Mesendoderm (in vitro differentiated cells): ENCODE measurements at regions not wholly inside any gene's neighbourhood (a gene's known extent, or its start where the extent isn't known, plus 50 kb on each side); places are given as distances from the start of the nearest gene placed in this dataset.

Experiments used
- DNase-seq: peaks from one replicate; pipeline ENCODE4 v3.0.0; 2013
- H2AK5ac ChIP-seq: 2 replicates; pipeline ENCODE4 v1.6.1; 2013; ENCODE audit warnings: low read length, inconsistent platforms
- H2BK120ac ChIP-seq: 2 replicates; pipeline ENCODE4 v1.6.1; 2013; ENCODE audit warnings: low read depth, mild to moderate bottlenecking, low read length, moderate library complexity, mixed read lengths
- H2BK15ac ChIP-seq: replicated peaks from 2 replicates; pipeline ENCODE4 v1.6.1; 2013; ENCODE audit warnings: low read depth, mild to moderate bottlenecking, moderate library complexity
- H2BK5ac ChIP-seq: 2 replicates; pipeline ENCODE4 v1.6.1; 2013; ENCODE audit warnings: low read length, inconsistent platforms
- H3K18ac ChIP-seq: 2 replicates; pipeline ENCODE4 v1.6.1; 2013; ENCODE audit warnings: mild to moderate bottlenecking, low read length, mixed read lengths
- H3K23ac ChIP-seq: one replicate; pipeline ENCODE4 v1.6.1; 2013; ENCODE audit warnings: low read length
- H3K27ac ChIP-seq: 2 replicates; pipeline ENCODE4 v1.5.1; 2013; ENCODE audit warnings: low read depth, mild to moderate bottlenecking, inconsistent platforms, low read length, moderate library complexity
- H3K27me3 ChIP-seq: 2 replicates; pipeline ENCODE4 v1.6.1; 2013; ENCODE audit warnings: low read length, control low read depth, mild to moderate bottlenecking, inconsistent platforms; ENCODE audit not compliant: insufficient read depth, poor library complexity
- H3K36me3 ChIP-seq: 2 replicates; pipeline ENCODE4 v1.6.1; 2013; ENCODE audit warnings: low read length, inconsistent platforms; ENCODE audit not compliant: control insufficient read depth, insufficient read depth
- H3K4ac ChIP-seq: one replicate; pipeline ENCODE4 v1.6.1; 2013; ENCODE audit warnings: low read depth, mild to moderate bottlenecking, low read length, moderate library complexity
- H3K4me1 ChIP-seq: 2 replicates; pipeline ENCODE4 v1.6.1; 2013; ENCODE audit warnings: low read depth, low read length, inconsistent platforms; ENCODE audit not compliant: control insufficient read depth
- H3K4me2 ChIP-seq: 2 replicates; pipeline ENCODE4 v1.6.1; 2013; ENCODE audit warnings: low read length
- H3K4me3 ChIP-seq: 2 replicates; pipeline ENCODE4 v1.5.1; 2013; ENCODE audit warnings: mild to moderate bottlenecking, low read length
- H3K56ac ChIP-seq: one replicate; pipeline ENCODE4 v1.6.1; 2013; ENCODE audit warnings: low read length
- H3K79me1 ChIP-seq: 2 replicates; pipeline ENCODE4 v1.6.1; 2013; ENCODE audit warnings: low read length, inconsistent platforms
- H3K79me2 ChIP-seq: 2 replicates; pipeline ENCODE4 v1.6.1; 2013; ENCODE audit warnings: mild to moderate bottlenecking, low read length; ENCODE audit not compliant: control insufficient read depth, insufficient read depth
- H3K9ac ChIP-seq: 2 replicates; pipeline ENCODE4 v1.6.1; 2013; ENCODE audit warnings: low read length, inconsistent platforms
- H4K5ac ChIP-seq: one replicate; pipeline ENCODE4 v1.6.1; 2013; ENCODE audit warnings: low read length
- H4K8ac ChIP-seq: one replicate; pipeline ENCODE4 v1.6.1; 2013; ENCODE audit warnings: low read depth, mild to moderate bottlenecking, control low read depth, low read length, moderate library complexity
- WGBS: extraction: QIAGEN DNeasy Blood & Tissue Kit; methylation state at CpG from one replicate; pipeline ENCODE4 v1.1.7; 2013; ENCODE audit warnings: low lambda C conversion rate, missing lambda C conversion rate; ENCODE audit not compliant: insufficient coverage; ENCODE audit errors: extremely low coverage; 5-methylcytosine and 5-hydroxymethylcytosine counted together

DNA sequence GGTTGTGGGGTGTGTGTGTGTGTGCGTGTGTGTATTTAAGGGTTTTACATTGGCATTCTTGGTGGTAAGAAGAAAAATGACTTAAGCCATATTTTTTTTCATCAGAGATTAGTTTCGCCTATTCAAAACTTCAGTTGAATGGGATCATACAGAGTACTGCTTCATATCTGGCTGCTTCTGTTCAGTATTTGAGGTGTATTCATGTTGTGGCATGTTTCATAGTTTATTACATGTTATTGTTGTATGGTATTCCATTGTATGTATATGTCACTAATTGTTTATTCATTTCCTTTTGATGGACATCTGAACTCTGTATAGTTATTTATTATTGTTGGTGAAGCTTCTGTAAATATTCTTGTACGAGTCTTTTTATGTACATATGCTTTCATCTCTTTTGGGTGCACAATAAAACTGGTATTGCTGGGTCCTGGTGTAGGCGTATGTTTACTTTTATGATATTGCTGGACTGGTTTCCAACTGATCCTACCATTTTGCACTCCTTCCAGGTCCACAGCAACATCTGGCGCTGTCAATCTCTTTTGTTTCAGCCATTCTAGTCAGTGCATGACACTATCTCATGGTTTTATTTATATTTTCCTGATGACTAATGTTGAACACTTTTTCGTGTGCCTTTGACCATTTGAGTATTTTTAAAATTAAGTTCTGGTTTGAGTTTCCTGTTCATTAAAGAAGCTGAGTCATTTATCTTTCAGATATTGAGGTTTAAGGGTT lies 77.4 kb upstream of the MAF start:
- Histone ChIP-seq H3K27ac (no peak overlapping the region), H2BK5ac (no peak overlapping the region), H3K18ac (no peak overlapping the region), H2BK15ac (no peak overlapping the region), H3K23ac (no peak overlapping the region), H3K79me2 (no peaks in the 10 kb centered on the region), H2AK5ac (no peak overlapping the region), H3K9ac (no peak overlapping the region), H3K4ac (no peak overlapping the region), H3K4me1 (no peaks in the 10 kb centered on the region), H4K5ac (no peak overlapping the region), H3K4me3 (no peak overlapping the region), H3K56ac (no peak overlapping the region), H3K27me3 (no peaks in the 10 kb centered on the region), H4K8ac (no peak overlapping the region), H2BK120ac (no peak overlapping the region), H3K79me1 (no peaks in the 10 kb centered on the region), H3K4me2 (no peak overlapping the region), H3K36me3 (no peaks in the 10 kb centered on the region)
- WGBS = 100% methylated on average over 1 of the region's 6 CpGs
- DNase-seq = no peak

DNA sequence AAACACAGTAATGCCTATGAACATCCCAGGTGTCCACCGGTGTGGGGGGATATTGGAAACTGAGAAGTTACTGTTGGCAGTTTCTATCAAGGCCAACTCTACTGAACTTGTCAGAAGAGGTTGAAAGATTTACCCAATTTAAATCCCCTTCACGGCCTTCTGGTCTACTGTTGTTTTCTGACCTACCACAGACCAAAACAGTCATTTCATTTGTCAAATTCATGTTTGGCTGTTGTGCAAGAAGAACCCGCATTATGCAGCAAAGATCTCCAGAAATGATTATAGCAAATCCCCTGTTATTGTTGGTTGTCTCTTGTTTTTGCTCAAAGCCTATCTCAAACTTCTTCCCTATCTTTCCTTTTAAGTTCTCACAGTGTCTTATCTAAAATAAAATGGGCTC lies 73.1 kb upstream of the MAF start:
- no peak overlapping the region for H3K27ac ChIP-seq
- no peak overlapping the region for H3K18ac ChIP-seq
- no peak overlapping the region for H3K9ac ChIP-seq
- WGBS = no CpG with 5 or more reads among the region's 3 CpGs
- no peak overlapping the region for H3K23ac ChIP-seq
- no peaks in the 10 kb centered on the region for H3K79me1 ChIP-seq
- H2BK5ac ChIP-seq = no peak overlapping the region
- H3K4me3 ChIP-seq = no peak overlapping the region
- no peak overlapping the region for H4K5ac ChIP-seq
- peak overlapping the region; percentile 86 for H4K8ac ChIP-seq
- H3K4me1 ChIP-seq = no peaks in the 10 kb centered on the region
- no peak for DNase-seq
- no peak overlapping the region for H2AK5ac ChIP-seq
- no peak overlapping the region for H2BK120ac ChIP-seq
- no peak overlapping the region for H2BK15ac ChIP-seq
- no peaks in the 10 kb centered on the region for H3K27me3 ChIP-seq
- no peaks in the 10 kb centered on the region for H3K79me2 ChIP-seq
- no peak overlapping the region for H3K4ac ChIP-seq
- H3K4me2 ChIP-seq = no peak overlapping the region
- no peaks in the 10 kb centered on the region for H3K36me3 ChIP-seq
- H3K56ac ChIP-seq = no peak overlapping the region

DNA sequence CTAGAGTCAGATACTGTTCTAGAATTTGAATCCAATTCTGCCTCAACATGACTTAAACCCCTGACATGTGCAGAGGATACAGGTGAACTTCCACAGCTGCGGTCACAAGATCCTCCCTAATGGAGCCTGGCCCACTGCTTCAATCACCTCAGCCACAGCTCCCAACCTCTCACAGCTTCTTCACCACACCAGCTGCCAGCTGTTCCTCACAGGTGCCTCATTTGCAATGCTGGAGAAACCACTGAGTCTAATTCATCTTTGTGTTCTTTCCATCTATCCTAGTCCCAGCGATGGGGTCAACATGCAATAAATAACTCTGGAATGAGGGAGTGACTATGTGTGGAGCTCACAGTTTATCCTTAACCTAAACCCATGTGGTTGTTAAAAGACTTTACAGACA lies 72.0 kb upstream of the MAF start:
- Histone ChIP-seq H2BK120ac (no peak overlapping the region), H3K9ac (no peak overlapping the region), H3K4me1 (no peaks in the 10 kb centered on the region), H3K79me1 (no peaks in the 10 kb centered on the region), H3K56ac (no peak overlapping the region), H2BK15ac (no peak overlapping the region), H3K36me3 (no peaks in the 10 kb centered on the region), H3K4ac (no peak overlapping the region), H3K4me3 (no peak overlapping the region), H2AK5ac (no peak overlapping the region), H4K8ac (no peak overlapping the region), H3K27me3 (no peaks in the 10 kb centered on the region), H2BK5ac (no peak overlapping the region), H3K23ac (no peak overlapping the region), H3K27ac (no peak overlapping the region), H3K4me2 (no peak overlapping the region), H3K18ac (no peak overlapping the region), H4K5ac (no peak overlapping the region), H3K79me2 (no peaks in the 10 kb centered on the region)
- DNase-seq = no peak
- no CpG with 5 or more reads among the region's 2 CpGs for whole genome bisulfite sequencing

GRCh38 chr16:79668502-79668901 lies 68.0 kb upstream of the MAF start:
- H3K27me3 ChIP-seq = no peaks in the 10 kb centered on the region
- H2BK15ac ChIP-seq = no peak overlapping the region
- no peak for DNase-seq
- H3K9ac ChIP-seq = no peak overlapping the region
- H3K79me2 ChIP-seq = no peaks in the 10 kb centered on the region
- H3K4me3 ChIP-seq = no peak overlapping the region
- H2AK5ac ChIP-seq = no peak overlapping the region
- no peaks in the 10 kb centered on the region for H3K36me3 ChIP-seq
- H3K18ac ChIP-seq = no peak overlapping the region
- no peak overlapping the region for H3K4me2 ChIP-seq
- no peaks in the 10 kb centered on the region for H3K79me1 ChIP-seq
- H2BK120ac ChIP-seq = no peak overlapping the region
- no peak overlapping the region for H3K23ac ChIP-seq
- H3K27ac ChIP-seq = no peak overlapping the region
- no peak overlapping the region for H4K8ac ChIP-seq
- H3K4ac ChIP-seq = no peak overlapping the region
- no peaks in the 10 kb centered on the region for H3K4me1 ChIP-seq
- WGBS = no CpG with 5 or more reads among the region's 4 CpGs
- no peak overlapping the region for H3K56ac ChIP-seq
- no peak overlapping the region for H2BK5ac ChIP-seq
- no peak overlapping the region for H4K5ac ChIP-seq

GRCh38 chr16:79665970-79666369 lies 65.4 kb upstream of the MAF start:
- no peak overlapping the region for H3K4me2 ChIP-seq
- DNase-seq = no peak
- no peak overlapping the region for H3K27ac ChIP-seq
- no peak overlapping the region for H4K5ac ChIP-seq
- H3K56ac ChIP-seq = no peak overlapping the region
- WGBS = no CpG with 5 or more reads among the region's 3 CpGs
- no peak overlapping the region for H3K4ac ChIP-seq
- no peaks in the 10 kb centered on the region for H3K79me1 ChIP-seq
- no peak overlapping the region for H3K9ac ChIP-seq
- H2BK15ac ChIP-seq = no peak overlapping the region
- no peak overlapping the region for H2AK5ac ChIP-seq
- H3K23ac ChIP-seq = no peak overlapping the region
- H3K18ac ChIP-seq = no peak overlapping the region
- no peak overlapping the region for H2BK120ac ChIP-seq
- no peaks in the 10 kb centered on the region for H3K79me2 ChIP-seq
- H3K36me3 ChIP-seq = no peaks in the 10 kb centered on the region
- no peak overlapping the region for H3K4me3 ChIP-seq
- no peak overlapping the region for H4K8ac ChIP-seq
- no peaks in the 10 kb centered on the region for H3K27me3 ChIP-seq
- H2BK5ac ChIP-seq = no peak overlapping the region
- H3K4me1 ChIP-seq = no peaks in the 10 kb centered on the region

DNA sequence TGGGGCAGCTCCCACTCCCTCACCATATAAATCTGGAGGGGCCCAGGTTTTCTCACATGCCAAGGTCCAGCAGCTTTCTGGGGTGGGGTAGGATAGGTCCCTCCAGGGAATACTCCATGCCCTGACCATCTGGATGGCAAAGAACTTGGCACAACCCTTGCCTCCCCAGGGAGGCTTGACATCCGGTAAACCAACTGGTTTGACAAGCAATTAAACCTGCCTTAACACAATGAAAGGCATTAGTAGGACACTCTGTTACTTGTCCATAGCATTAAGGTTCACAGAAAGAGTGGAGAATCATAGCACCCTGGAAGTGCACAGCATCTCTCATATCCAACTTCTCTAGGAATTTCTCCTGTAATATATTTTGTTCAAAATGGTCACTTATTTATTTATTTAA lies 63.9 kb upstream of the MAF start:
- H3K4me2 ChIP-seq = no peak overlapping the region
- no peaks in the 10 kb centered on the region for H3K36me3 ChIP-seq
- H3K27me3 ChIP-seq = no peaks in the 10 kb centered on the region

More for the DNA sequence above, 63.9 kb upstream of the MAF start:
- Histone ChIP-seq H3K4me1 (no peaks in the 10 kb centered on the region), H3K18ac (no peak overlapping the region), H2BK120ac (no peak overlapping the region), H3K4ac (no peak overlapping the region), H3K27ac (no peak overlapping the region), H3K79me1 (no peaks in the 10 kb centered on the region), H3K23ac (no peak overlapping the region), H3K9ac (no peak overlapping the region), H4K5ac (no peak overlapping the region), H3K79me2 (no peaks in the 10 kb centered on the region), H2BK5ac (no peak overlapping the region), H2BK15ac (no peak overlapping the region), H4K8ac (no peak overlapping the region), H3K56ac (no peak overlapping the region), H2AK5ac (no peak overlapping the region), H3K4me3 (no peak overlapping the region)
- no CpG with 5 or more reads among the region's 1 CpG for WGBS
- DNase-seq = no peak
